Kidney (tissue), 13 donors: ENCODE measurements at regions not wholly inside any gene's neighbourhood (a gene's known extent, or its start where the extent isn't known, plus 50 kb on each side); places are given as distances from the start of the nearest gene placed in this dataset.

Source experiments
- DNase-seq, 5 donors: peaks; one replicate each; pipeline ENCODE4 v3.0.0-alpha.2; 2013 to 2020
- FAIRE-seq: peaks from 2 replicates; lab custom pipeline; 2012; peaks lifted over from hg19 to GRCh38; lab: Jason Lieb, UNC
- H3K27ac ChIP-seq, 2 donors: one replicate each; pipeline ENCODE4 v1.7.0; 2013; ENCODE audit warnings: low read depth in 2 of 2, low read length in 2 of 2, inconsistent platforms in 1 of 2
- H3K27me3 ChIP-seq: one replicate; pipeline ENCODE4 v1.7.1; 2013; ENCODE audit warnings: low read length, inconsistent platforms; ENCODE audit not compliant: control insufficient read depth, insufficient read depth
- H3K36me3 ChIP-seq, 3 donors: one replicate each; pipeline versions ENCODE4 v1.7.0 to v1.7.1; 2013; ENCODE audit warnings: low read length in 3 of 3, control low read depth in 1 of 3, inconsistent platforms in 1 of 3; ENCODE audit not compliant: insufficient read depth in 3 of 3, control insufficient read depth in 2 of 3
- H3K4me1 ChIP-seq, 3 donors: one replicate each; pipeline versions ENCODE4 v1.7.0 to v1.7.1; 2013; ENCODE audit warnings: low read length in 3 of 3, inconsistent platforms in 1 of 3, low read depth in 1 of 3; ENCODE audit not compliant: control insufficient read depth in 2 of 3, insufficient read depth in 2 of 3
- H3K4me3 ChIP-seq, 3 donors: one replicate each; pipeline versions ENCODE4 v1.7.0 to v1.8.1; 2013; ENCODE audit warnings: low read length in 3 of 3, control low read depth in 1 of 3, inconsistent platforms in 1 of 3
- H3K9ac ChIP-seq, 3 donors: one replicate each; pipeline versions ENCODE4 v1.7.0 to v1.7.1; 2013; ENCODE audit warnings: low read length in 3 of 3, control low read depth in 1 of 3, inconsistent platforms in 1 of 3
- H3K9me3 ChIP-seq, 3 donors: one replicate each; pipeline versions ENCODE4 v1.7.0 to v1.7.1; 2013; ENCODE audit warnings: low read length in 3 of 3, control low read depth in 1 of 3, inconsistent platforms in 1 of 3; ENCODE audit not compliant: control insufficient read depth in 2 of 3, insufficient read depth in 1 of 3
- CTCF ChIP-seq: IDR thresholded peaks from 3 replicates; pipeline ENCODE4 v1.5.1; 2012; ENCODE audit warnings: mild to moderate bottlenecking, moderate library complexity, borderline replicate concordance; ENCODE audit not compliant: insufficient read depth; ENCODE audit errors: extremely low read depth
- intact Hi-C: fragments of 100-400 bp; cut with DNase I; formaldehyde crosslinking; loops from one replicate; pipeline ENCODE4 v1.11.1; 2022
- donor health status: control.
- donor health status: control.
- donor health status: control.
- donor health status: control.
- donor health status: control.
- donor health status: DM: yes; HTN: yes; CAD: no.
- donor health status: Normal renal cell carcinoma (clear cell type).

- H3K9me3 ChIP-seq = no peaks in the 10 kb centered on the region
- intact Hi-C loops = no loop called here
- no peak overlapping the region for H3K27ac ChIP-seq
- FAIRE-seq (no peak), DNase-seq (no peak)
- no peak overlapping the region for H3K9ac ChIP-seq
- no peaks in the 10 kb centered on the region for H3K36me3 ChIP-seq
- H3K4me3 ChIP-seq = no peak overlapping the region
- H3K4me1 ChIP-seq = no peaks in the 10 kb centered on the region
- TF ChIP-seq CTCF = no peak
- H3K27me3 ChIP-seq = no peaks in the 10 kb centered on the region
These were observed 851.4 kb downstream of the BCL11A start for GRCh38 chr2:59702026-59702425.

- Histone ChIP-seq H3K27me3 (no peaks in the 10 kb centered on the region), H3K9ac (no peak overlapping the region), H3K36me3 (no peaks in the 10 kb centered on the region), H3K27ac (no peak overlapping the region), H3K4me1 (no peaks in the 10 kb centered on the region), H3K4me3 (no peak overlapping the region), H3K9me3 (no peaks in the 10 kb centered on the region)
- no peak for FAIRE-seq
- no peak for DNase-seq
- intact Hi-C loops = no loop called here
- no peak for TF ChIP-seq CTCF
These were observed 852.0 kb downstream of the BCL11A start for GRCh38 chr2:59701271-59701994.

GRCh38 chr2:59694176-59694575 is 859.3 kb downstream of the BCL11A start:
- no peak for FAIRE-seq
- Histone ChIP-seq H3K4me3 (no peak overlapping the region), H3K36me3 (no peaks in the 10 kb centered on the region), H3K4me1 (no peaks in the 10 kb centered on the region), H3K27me3 (no peaks in the 10 kb centered on the region), H3K27ac (no peak overlapping the region), H3K9me3 (peaks cover 0 to 6% (median 0%) of the 10 kb centered on the region in 3 donors), H3K9ac (no peak overlapping the region)
- no peak for TF ChIP-seq CTCF
- no peak for DNase-seq
- intact Hi-C loops = no loop called here
